Fibroblast of the aortic adventitia (primary cell): ENCODE measurements at regions not wholly inside any gene's neighbourhood (a gene's known extent, or its start where the extent isn't known, plus 50 kb on each side); places are given as distances from the start of the nearest gene placed in this dataset.

Source experiments
- DNase-seq: peaks from one replicate; pipeline ENCODE4 v3.0.0-alpha.2; 2010; ENCODE audit warnings: low read depth
- H3K4me3 ChIP-seq: 2 replicates; pipeline ENCODE4 v1.5.1; 2011; ENCODE audit warnings: low read depth, mild to moderate bottlenecking, control low read depth, low read length, moderate library complexity
- TF ChIP-seq, protein P1 (sequence below): IDR thresholded peaks from 2 replicates; pipeline ENCODE4 v1.5.1; 2011; ENCODE audit warnings: mild to moderate bottlenecking, low read length, control low read depth, inconsistent platforms; ENCODE audit not compliant: insufficient read depth

GRCh38 chr17:77462553-77463497 is 322.1 kb downstream of the SEC14L1 start:
- no peak overlapping the region for H3K4me3 ChIP-seq
- DNase-seq = no peak
- TF ChIP-seq, protein P1, sequence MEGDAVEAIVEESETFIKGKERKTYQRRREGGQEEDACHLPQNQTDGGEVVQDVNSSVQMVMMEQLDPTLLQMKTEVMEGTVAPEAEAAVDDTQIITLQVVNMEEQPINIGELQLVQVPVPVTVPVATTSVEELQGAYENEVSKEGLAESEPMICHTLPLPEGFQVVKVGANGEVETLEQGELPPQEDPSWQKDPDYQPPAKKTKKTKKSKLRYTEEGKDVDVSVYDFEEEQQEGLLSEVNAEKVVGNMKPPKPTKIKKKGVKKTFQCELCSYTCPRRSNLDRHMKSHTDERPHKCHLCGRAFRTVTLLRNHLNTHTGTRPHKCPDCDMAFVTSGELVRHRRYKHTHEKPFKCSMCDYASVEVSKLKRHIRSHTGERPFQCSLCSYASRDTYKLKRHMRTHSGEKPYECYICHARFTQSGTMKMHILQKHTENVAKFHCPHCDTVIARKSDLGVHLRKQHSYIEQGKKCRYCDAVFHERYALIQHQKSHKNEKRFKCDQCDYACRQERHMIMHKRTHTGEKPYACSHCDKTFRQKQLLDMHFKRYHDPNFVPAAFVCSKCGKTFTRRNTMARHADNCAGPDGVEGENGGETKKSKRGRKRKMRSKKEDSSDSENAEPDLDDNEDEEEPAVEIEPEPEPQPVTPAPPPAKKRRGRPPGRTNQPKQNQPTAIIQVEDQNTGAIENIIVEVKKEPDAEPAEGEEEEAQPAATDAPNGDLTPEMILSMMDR = no peak

DNA sequence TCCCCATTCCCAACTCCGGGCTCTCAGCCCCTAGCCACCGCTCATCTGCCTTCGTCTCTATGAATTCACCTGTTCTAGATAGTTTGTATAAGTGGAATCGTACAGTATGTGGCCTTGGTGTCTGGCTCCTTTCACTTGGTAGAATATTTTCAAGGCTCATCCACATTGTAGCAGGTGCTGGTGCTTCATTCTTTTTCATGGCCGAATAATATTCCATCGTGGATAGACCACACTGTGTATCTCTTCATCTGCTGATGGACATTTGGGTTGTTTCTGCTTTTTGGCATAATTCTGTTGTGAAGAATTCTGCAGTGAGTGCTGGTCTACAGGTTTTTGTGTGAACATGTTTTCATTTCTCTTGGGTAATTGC is 324.2 kb downstream of the SEC14L1 start:
- TF ChIP-seq, protein P1 = no peak
- no peak overlapping the region for H3K4me3 ChIP-seq
- no peak for DNase-seq

DNA sequence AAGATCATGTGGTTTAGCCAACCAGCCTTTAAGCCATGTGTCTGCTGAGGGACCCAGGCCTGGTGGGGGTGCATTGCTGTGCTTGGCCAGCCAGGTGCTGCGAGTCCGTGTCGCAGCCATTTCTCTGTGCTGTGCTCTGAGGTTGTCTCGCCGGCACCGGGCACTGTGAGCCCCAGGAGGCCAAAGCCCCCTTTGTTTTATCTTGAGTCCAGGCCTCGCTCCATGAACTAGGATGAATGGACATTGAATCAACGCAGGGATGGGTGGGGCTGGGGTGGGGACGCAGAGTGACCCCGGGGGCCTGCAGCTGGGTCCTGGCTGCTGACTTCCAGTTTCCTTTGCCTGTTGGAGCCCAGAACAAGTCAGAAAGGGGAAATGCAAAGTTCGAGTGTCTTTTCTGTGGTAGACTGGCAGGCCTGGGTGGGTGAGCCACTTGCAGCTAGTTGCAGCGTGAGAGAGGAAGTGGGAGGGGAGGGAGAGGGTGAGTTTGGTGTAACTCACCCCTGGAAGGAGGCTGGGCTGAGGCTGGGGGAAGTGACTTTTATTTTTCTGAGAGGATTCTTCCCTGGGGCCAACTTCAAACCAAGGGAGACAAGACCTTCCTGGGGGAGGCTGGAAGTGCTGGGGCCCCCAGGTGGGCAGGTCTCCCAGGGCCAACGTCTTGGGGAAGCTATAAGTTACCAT is 324.7 kb downstream of the SEC14L1 start:
- H3K4me3 ChIP-seq = no peak overlapping the region
- DNase-seq = peak; percentile 73
- TF ChIP-seq, protein P1 = no peak

DNA sequence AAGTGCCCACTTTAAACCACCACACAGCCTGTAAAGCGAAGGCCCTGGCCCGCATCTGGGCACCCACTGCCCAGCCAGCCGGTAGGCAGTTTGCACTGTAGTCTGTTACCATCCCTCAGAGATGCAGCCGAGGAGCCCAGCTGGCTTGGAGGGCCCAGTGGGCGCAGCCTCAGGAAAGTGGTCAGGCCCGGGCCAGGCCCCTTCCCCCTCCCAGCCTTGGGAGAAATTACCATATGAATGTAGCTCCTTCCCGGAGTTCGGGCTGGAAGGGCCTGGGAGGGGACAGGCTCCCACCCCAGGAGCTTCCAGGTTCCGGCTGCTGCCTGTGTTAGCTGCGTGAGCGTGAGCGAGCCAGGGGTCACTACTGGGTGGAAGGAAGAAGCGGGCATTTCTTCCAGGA is 325.4 kb downstream of the SEC14L1 start:
- TF ChIP-seq, protein P1 = no peak
- no peak for DNase-seq
- H3K4me3 ChIP-seq = no peak overlapping the region

DNA sequence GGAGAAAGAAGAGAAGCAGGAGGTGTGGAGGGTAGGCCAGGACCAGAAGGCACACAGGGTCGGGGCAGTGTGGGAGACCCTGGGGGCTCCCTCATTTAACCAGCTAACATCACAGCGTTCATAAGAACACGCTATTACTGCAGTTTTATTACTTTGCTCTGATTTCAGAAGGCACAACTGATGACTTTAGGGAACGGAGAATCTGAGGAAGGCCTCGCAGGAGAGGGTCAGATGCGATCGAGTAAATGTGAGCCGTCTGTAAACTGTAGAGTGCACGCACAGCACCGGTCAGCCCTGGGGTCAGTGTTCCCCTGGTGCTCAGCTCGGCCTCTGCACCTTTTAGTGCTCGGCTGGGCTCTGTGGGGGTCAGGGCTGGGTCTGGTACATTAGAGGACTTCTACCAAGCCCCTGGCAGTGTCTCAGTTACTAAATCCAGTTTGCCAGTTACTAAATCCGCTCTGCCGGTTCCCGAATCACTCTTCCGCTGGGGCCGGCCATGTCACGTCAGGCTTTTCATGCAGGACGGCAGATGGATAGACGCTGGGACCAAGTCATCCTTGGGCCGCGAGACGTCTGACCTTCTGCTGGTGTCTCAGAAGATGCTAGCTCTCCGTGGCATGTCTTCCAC is 325.9 kb downstream of the SEC14L1 start:
- no peak overlapping the region for H3K4me3 ChIP-seq
- TF ChIP-seq, protein P1 = no peak
- DNase-seq = no peak

GRCh38 chr17:77467521-77467920 is 326.8 kb downstream of the SEC14L1 start:
- TF ChIP-seq, protein P1 = no peak
- no peak for DNase-seq
- no peak overlapping the region for H3K4me3 ChIP-seq
